ENCODE measurements at regions not wholly inside any gene's neighbourhood (a gene's known extent, or its start where the extent isn't known, plus 50 kb on each side); places are given as distances from the start of the nearest gene placed in this dataset.

- TF ChIP-seq POLR2A (IDR thresholded peaks at IDR 0.05; ENCODE audit: low read depth, low read length): no peak
- DNase-seq (ENCODE audit: insufficient read length, low spot score) (no peak), FAIRE-seq (no peak)
These were observed 126.7 kb upstream of the EGFLAM start for GRCh38 chr5:38131686-38132085.

GRCh38 chr5:38124321-38124720 lies 134.0 kb upstream of the EGFLAM start:
- no peak for TF ChIP-seq POLR2A (IDR thresholded peaks at IDR 0.05; ENCODE audit: low read depth, low read length)
- FAIRE-seq: no peak
- no peak for DNase-seq (ENCODE audit: insufficient read length, low spot score)

GRCh38 chr5:38121420-38121819 lies 136.9 kb upstream of the EGFLAM start:
- DNase-seq (ENCODE audit: insufficient read length, low spot score): no peak
- FAIRE-seq: no peak
- no peak for TF ChIP-seq POLR2A (IDR thresholded peaks at IDR 0.05; ENCODE audit: low read depth, low read length)

- no peak for TF ChIP-seq POLR2A (IDR thresholded peaks at IDR 0.05; ENCODE audit: low read depth, low read length)
- FAIRE-seq (no peak), DNase-seq (ENCODE audit: insufficient read length, low spot score) (no peak)
These were observed 138.5 kb upstream of the EGFLAM start for GRCh38 chr5:38119836-38120235.

- no peak for DNase-seq (ENCODE audit: insufficient read length, low spot score)
- FAIRE-seq: no peak
- TF ChIP-seq POLR2A (IDR thresholded peaks at IDR 0.05; ENCODE audit: low read depth, low read length): no peak
These were observed 140.4 kb upstream of the EGFLAM start for GRCh38 chr5:38117784-38118479.

- no peak for FAIRE-seq
- TF ChIP-seq POLR2A (IDR thresholded peaks at IDR 0.05; ENCODE audit: low read depth, low read length): no peak
- no peak for DNase-seq (ENCODE audit: insufficient read length, low spot score)
These were observed 143.0 kb upstream of the EGFLAM start for GRCh38 chr5:38115318-38115827.

- DNase-seq (ENCODE audit: insufficient read length, low spot score): no peak
- TF ChIP-seq POLR2A (IDR thresholded peaks at IDR 0.05; ENCODE audit: low read depth, low read length): no peak
These were observed 144.5 kb upstream of the EGFLAM start for GRCh38 chr5:38113880-38114279.

GRCh38 chr5:38113456-38113855 lies 144.9 kb upstream of the EGFLAM start:
- no peak for TF ChIP-seq POLR2A (IDR thresholded peaks at IDR 0.05; ENCODE audit: low read depth, low read length)
- DNase-seq (ENCODE audit: insufficient read length, low spot score) (no peak), FAIRE-seq (no peak)

More at GRCh38 chr5:38113880-38114279, 144.5 kb upstream of the EGFLAM start:
- no peak for FAIRE-seq

GRCh38 chr5:38112938-38113337 lies 145.4 kb upstream of the EGFLAM start:
- DNase-seq (ENCODE audit: insufficient read length, low spot score): no peak
- no peak for FAIRE-seq
- TF ChIP-seq POLR2A (IDR thresholded peaks at IDR 0.05; ENCODE audit: low read depth, low read length): no peak

GRCh38 chr5:38110130-38110529 lies 148.2 kb upstream of the EGFLAM start:
- no peak for DNase-seq (ENCODE audit: insufficient read length, low spot score)
- no peak for FAIRE-seq
- TF ChIP-seq POLR2A (IDR thresholded peaks at IDR 0.05; ENCODE audit: low read depth, low read length): no peak

GRCh38 chr5:38107096-38107495 lies 151.3 kb upstream of the EGFLAM start:
- FAIRE-seq (no peak), DNase-seq (ENCODE audit: insufficient read length, low spot score) (no peak)
- TF ChIP-seq POLR2A (IDR thresholded peaks at IDR 0.05; ENCODE audit: low read depth, low read length): no peak

- no peak for FAIRE-seq
- no peak for TF ChIP-seq POLR2A (IDR thresholded peaks at IDR 0.05; ENCODE audit: low read depth, low read length)
- DNase-seq (ENCODE audit: insufficient read length, low spot score): no peak
These were observed 152.6 kb upstream of the EGFLAM start for GRCh38 chr5:38105801-38106200.

GRCh38 chr5:38105231-38105570 lies 153.2 kb upstream of the EGFLAM start:
- no peak for DNase-seq (ENCODE audit: insufficient read length, low spot score)
- TF ChIP-seq POLR2A (IDR thresholded peaks at IDR 0.05; ENCODE audit: low read depth, low read length): no peak
- no peak for FAIRE-seq

- no peak for TF ChIP-seq POLR2A (IDR thresholded peaks at IDR 0.05; ENCODE audit: low read depth, low read length)
- FAIRE-seq (no peak), DNase-seq (ENCODE audit: insufficient read length, low spot score) (no peak)
These were observed 153.7 kb upstream of the EGFLAM start for GRCh38 chr5:38104497-38105230.

GRCh38 chr5:38101897-38102296 lies 156.5 kb upstream of the EGFLAM start:
- FAIRE-seq: no peak

More at GRCh38 chr5:38101897-38102296, 156.5 kb upstream of the EGFLAM start:
- no peak for DNase-seq (ENCODE audit: insufficient read length, low spot score)
- TF ChIP-seq POLR2A (IDR thresholded peaks at IDR 0.05; ENCODE audit: low read depth, low read length): no peak
